ENCODE measurements at regions not wholly inside any gene's neighbourhood (a gene's known extent, or its start where the extent isn't known, plus 50 kb on each side); places are given as distances from the start of the nearest gene placed in this dataset.

DNA sequence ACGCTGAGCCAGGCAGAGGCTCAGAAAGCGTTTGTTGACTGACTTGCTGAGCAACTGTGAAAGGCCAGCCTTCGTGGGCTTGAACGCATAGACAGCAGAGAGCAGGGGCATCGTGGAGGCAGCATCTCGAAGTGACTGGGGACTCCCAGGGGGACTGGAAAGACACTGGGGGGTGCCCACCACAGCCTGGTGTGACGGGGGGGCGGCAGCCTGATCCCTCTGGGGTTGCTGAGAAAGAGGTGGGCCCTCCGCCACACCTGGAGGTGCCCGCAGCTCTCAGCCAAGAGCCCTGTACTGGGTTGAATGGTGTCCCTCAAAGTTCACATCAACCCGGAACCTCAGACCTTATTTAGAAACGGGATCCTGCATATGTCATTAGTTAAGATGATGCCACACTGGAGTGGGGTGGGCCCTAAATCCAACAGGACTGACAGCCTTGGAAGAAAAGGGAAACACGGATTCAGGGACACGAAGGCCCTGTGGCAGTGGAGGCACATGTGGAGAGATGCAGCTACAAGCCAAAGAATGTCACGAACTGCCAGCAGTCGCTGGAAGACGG lies 84.6 kb downstream of the RFLNA start:
- TF ChIP-seq CTCF (conservative IDR thresholded peaks at IDR 0.05 in 1 of 2, IDR thresholded peaks at IDR 0.05 in 1 of 2; ENCODE audit: low read depth in 1 of 2, low read length in 2 of 2) (no peak), EZH2 (IDR thresholded peaks at IDR 0.05; ENCODE audit: low read length, missing control alignments) (no peak)

All from fibroblast of lung (primary cell).